Loucy (cell line): ENCODE measurements at regions not wholly inside any gene's neighbourhood (a gene's known extent, or its start where the extent isn't known, plus 50 kb on each side); places are given as distances from the start of the nearest gene placed in this dataset.

Source experiments
- EZH2phosphoT487 ChIP-seq: fragments of 200-600 bp; IDR thresholded peaks from 2 replicates; pipeline ENCODE4 v1.6.1; 2018; ENCODE audit warnings: antibody characterized with exemption, mild to moderate bottlenecking, moderate library complexity, borderline replicate concordance
- TF ChIP-seq, protein P1 (sequence below): fragments of 200-600 bp; sonication (generic); conservative IDR thresholded peaks from 2 replicates; pipeline ENCODE4 v1.5.1; 2014; ENCODE audit warnings: mild to moderate bottlenecking, antibody characterized with exemption, low read length

GRCh38 chr14:63795532-63795931, 57.3 kb upstream of the SYNE2 start:
- TF ChIP-seq, protein P1, sequence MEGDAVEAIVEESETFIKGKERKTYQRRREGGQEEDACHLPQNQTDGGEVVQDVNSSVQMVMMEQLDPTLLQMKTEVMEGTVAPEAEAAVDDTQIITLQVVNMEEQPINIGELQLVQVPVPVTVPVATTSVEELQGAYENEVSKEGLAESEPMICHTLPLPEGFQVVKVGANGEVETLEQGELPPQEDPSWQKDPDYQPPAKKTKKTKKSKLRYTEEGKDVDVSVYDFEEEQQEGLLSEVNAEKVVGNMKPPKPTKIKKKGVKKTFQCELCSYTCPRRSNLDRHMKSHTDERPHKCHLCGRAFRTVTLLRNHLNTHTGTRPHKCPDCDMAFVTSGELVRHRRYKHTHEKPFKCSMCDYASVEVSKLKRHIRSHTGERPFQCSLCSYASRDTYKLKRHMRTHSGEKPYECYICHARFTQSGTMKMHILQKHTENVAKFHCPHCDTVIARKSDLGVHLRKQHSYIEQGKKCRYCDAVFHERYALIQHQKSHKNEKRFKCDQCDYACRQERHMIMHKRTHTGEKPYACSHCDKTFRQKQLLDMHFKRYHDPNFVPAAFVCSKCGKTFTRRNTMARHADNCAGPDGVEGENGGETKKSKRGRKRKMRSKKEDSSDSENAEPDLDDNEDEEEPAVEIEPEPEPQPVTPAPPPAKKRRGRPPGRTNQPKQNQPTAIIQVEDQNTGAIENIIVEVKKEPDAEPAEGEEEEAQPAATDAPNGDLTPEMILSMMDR = no peak
- TF ChIP-seq EZH2phosphoT487 = no peak
